WTC11 (cell line): ENCODE measurements at regions not wholly inside any gene's neighbourhood (a gene's known extent, or its start where the extent isn't known, plus 50 kb on each side); places are given as distances from the start of the nearest gene placed in this dataset.

Experiments used
- ATAC-seq: fragments of 200-7000 bp; cut with Tn5 transposase; 2 replicates; pipeline ENCODE4 v1.10.0; 2021; ENCODE audit warnings: mild to moderate bottlenecking, moderate library complexity
- CTCF ChIA-PET: fragments of 300-600 bp; sonication (Branson Sonifier 250); formaldehyde crosslinking; loops from one replicate; lab custom pipeline; 2021; ENCODE audit warnings: antibody characterized with exemption; lab: Charles Lee
- POLR2A ChIA-PET: fragments of 350-600 bp; sonication (Branson Sonifier 250); formaldehyde crosslinking; loops from one replicate; lab custom pipeline; 2021; ENCODE audit warnings: antibody characterized with exemption; lab: Charles Lee
- DNase-seq: peaks from one replicate; pipeline ENCODE4 v3.0.0; 2021; ENCODE audit warnings: low spot score
- H3K27ac Mint-ChIP-seq: 2 replicates; pipeline ENCODE4 v1.8.0; 2021; ENCODE audit warnings: mixed read lengths
- H3K27me3 Mint-ChIP-seq: 2 replicates; pipeline ENCODE4 v1.8.0; 2021; ENCODE audit warnings: low read depth, mild to moderate bottlenecking, moderate library complexity, mixed read lengths
- H3K36me3 Mint-ChIP-seq: 2 replicates; pipeline ENCODE4 v1.8.0; 2021; ENCODE audit warnings: mixed read lengths
- H3K4me1 Mint-ChIP-seq: 2 replicates; pipeline ENCODE4 v1.8.0; 2022; ENCODE audit warnings: mixed read lengths
- H3K4me3 Mint-ChIP-seq: 2 replicates; pipeline ENCODE4 v1.8.0; 2021; ENCODE audit warnings: mild to moderate bottlenecking, moderate library complexity, mixed read lengths
- H3K9me3 Mint-ChIP-seq: 2 replicates; pipeline ENCODE4 v1.8.0; 2021; ENCODE audit warnings: mixed read lengths
- HMGA2 ChIP-seq: fragments of 250-450 bp; sonication (Bioruptor Pico); IDR thresholded peaks from 2 replicates; pipeline ENCODE4 v1.4.0; 2021; ENCODE audit warnings: mild to moderate bottlenecking, moderate library complexity
- NR1H2 ChIP-seq: sonication (generic); formaldehyde crosslinking; IDR thresholded peaks from 2 replicates; pipeline ENCODE4 v1.9.0; 2021; ENCODE audit warnings: mild to moderate bottlenecking, moderate library complexity, missing genetic modification reagents
- NR2C2 ChIP-seq: sonication (generic); formaldehyde crosslinking; IDR thresholded peaks from 2 replicates; pipeline ENCODE4 v1.8.0; 2022; ENCODE audit warnings: mild to moderate bottlenecking, missing genetic modification reagents
- NR3C1 ChIP-seq: sonication (generic); formaldehyde crosslinking; conservative IDR thresholded peaks from 2 replicates; pipeline ENCODE4 v1.8.1; 2023; ENCODE audit warnings: low read depth, mild to moderate bottlenecking, missing genetic modification reagents
- SMAD3 ChIP-seq: sonication (generic); formaldehyde crosslinking; IDR thresholded peaks from 2 replicates; pipeline ENCODE4 v1.8.0; 2022; ENCODE audit warnings: missing genetic modification reagents, mild to moderate bottlenecking, borderline replicate concordance
- ZNF423 ChIP-seq: fragments of 250-450 bp; sonication (Bioruptor Pico); IDR thresholded peaks from 2 replicates; pipeline ENCODE4 v2.1.2; 2022; ENCODE audit warnings: mild to moderate bottlenecking, moderate library complexity
- TF ChIP-seq, protein P1 (sequence below): sonication (generic); formaldehyde crosslinking; IDR thresholded peaks from 2 replicates; pipeline ENCODE4 v1.8.0; 2023; ENCODE audit warnings: missing genetic modification reagents, mild to moderate bottlenecking, borderline replicate concordance
- TF ChIP-seq, protein P2 (sequence below): sonication (generic); formaldehyde crosslinking; IDR thresholded peaks from 2 replicates; pipeline ENCODE4 v1.8.0; 2022; ENCODE audit warnings: mild to moderate bottlenecking, missing genetic modification reagents
- TF ChIP-seq, protein P3 (sequence below): sonication (generic); formaldehyde crosslinking; IDR thresholded peaks from 2 replicates; pipeline ENCODE4 v1.8.1; 2023; ENCODE audit warnings: mild to moderate bottlenecking, missing genetic modification reagents, borderline replicate concordance
- TF ChIP-seq, protein P4 (sequence below): sonication (generic); formaldehyde crosslinking; IDR thresholded peaks from 2 replicates; pipeline ENCODE4 v1.8.1; 2023; ENCODE audit warnings: mild to moderate bottlenecking, missing genetic modification reagents
- TF ChIP-seq, protein P5 (sequence below): sonication (generic); formaldehyde crosslinking; IDR thresholded peaks from 2 replicates; pipeline ENCODE4 v1.8.0; 2022; ENCODE audit warnings: missing genetic modification reagents
- TF ChIP-seq, protein P6 (sequence below): sonication (generic); formaldehyde crosslinking; IDR thresholded peaks from 2 replicates; pipeline ENCODE4 v1.8.0; 2023; ENCODE audit warnings: missing genetic modification reagents

DNA sequence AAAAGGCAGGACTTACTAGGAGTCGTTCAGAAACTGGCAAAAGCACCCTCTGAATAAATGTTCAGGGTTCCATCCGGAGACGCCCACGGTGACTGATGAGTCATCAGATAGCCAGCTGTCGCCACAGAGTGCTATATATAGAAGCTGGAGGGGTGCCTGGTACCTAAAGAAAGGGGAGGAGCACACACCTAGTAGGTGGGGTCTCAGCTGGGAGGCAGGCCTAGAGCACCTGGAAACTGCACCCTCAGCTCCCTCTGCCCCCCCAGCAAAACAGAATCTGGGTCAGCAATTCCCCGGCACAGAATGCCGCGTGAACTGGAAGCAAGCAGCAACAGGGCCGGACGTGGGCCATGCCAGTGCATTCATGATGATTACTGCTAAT lies 242.0 kb downstream of the BCOR start (continued):
- TF ChIP-seq, protein P1, sequence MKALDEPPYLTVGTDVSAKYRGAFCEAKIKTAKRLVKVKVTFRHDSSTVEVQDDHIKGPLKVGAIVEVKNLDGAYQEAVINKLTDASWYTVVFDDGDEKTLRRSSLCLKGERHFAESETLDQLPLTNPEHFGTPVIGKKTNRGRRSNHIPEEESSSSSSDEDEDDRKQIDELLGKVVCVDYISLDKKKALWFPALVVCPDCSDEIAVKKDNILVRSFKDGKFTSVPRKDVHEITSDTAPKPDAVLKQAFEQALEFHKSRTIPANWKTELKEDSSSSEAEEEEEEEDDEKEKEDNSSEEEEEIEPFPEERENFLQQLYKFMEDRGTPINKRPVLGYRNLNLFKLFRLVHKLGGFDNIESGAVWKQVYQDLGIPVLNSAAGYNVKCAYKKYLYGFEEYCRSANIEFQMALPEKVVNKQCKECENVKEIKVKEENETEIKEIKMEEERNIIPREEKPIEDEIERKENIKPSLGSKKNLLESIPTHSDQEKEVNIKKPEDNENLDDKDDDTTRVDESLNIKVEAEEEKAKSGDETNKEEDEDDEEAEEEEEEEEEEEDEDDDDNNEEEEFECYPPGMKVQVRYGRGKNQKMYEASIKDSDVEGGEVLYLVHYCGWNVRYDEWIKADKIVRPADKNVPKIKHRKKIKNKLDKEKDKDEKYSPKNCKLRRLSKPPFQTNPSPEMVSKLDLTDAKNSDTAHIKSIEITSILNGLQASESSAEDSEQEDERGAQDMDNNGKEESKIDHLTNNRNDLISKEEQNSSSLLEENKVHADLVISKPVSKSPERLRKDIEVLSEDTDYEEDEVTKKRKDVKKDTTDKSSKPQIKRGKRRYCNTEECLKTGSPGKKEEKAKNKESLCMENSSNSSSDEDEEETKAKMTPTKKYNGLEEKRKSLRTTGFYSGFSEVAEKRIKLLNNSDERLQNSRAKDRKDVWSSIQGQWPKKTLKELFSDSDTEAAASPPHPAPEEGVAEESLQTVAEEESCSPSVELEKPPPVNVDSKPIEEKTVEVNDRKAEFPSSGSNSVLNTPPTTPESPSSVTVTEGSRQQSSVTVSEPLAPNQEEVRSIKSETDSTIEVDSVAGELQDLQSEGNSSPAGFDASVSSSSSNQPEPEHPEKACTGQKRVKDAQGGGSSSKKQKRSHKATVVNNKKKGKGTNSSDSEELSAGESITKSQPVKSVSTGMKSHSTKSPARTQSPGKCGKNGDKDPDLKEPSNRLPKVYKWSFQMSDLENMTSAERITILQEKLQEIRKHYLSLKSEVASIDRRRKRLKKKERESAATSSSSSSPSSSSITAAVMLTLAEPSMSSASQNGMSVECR (CRISPR knock-in tag) = no peak
- no peak for TF ChIP-seq ZNF423
- no peak for TF ChIP-seq NR1H2
- no peak for TF ChIP-seq NR2C2 (CRISPR knock-in tag)
- TF ChIP-seq, protein P2, sequence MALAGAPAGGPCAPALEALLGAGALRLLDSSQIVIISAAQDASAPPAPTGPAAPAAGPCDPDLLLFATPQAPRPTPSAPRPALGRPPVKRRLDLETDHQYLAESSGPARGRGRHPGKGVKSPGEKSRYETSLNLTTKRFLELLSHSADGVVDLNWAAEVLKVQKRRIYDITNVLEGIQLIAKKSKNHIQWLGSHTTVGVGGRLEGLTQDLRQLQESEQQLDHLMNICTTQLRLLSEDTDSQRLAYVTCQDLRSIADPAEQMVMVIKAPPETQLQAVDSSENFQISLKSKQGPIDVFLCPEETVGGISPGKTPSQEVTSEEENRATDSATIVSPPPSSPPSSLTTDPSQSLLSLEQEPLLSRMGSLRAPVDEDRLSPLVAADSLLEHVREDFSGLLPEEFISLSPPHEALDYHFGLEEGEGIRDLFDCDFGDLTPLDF (CRISPR knock-in tag) = no peak
- TF ChIP-seq, protein P3, sequence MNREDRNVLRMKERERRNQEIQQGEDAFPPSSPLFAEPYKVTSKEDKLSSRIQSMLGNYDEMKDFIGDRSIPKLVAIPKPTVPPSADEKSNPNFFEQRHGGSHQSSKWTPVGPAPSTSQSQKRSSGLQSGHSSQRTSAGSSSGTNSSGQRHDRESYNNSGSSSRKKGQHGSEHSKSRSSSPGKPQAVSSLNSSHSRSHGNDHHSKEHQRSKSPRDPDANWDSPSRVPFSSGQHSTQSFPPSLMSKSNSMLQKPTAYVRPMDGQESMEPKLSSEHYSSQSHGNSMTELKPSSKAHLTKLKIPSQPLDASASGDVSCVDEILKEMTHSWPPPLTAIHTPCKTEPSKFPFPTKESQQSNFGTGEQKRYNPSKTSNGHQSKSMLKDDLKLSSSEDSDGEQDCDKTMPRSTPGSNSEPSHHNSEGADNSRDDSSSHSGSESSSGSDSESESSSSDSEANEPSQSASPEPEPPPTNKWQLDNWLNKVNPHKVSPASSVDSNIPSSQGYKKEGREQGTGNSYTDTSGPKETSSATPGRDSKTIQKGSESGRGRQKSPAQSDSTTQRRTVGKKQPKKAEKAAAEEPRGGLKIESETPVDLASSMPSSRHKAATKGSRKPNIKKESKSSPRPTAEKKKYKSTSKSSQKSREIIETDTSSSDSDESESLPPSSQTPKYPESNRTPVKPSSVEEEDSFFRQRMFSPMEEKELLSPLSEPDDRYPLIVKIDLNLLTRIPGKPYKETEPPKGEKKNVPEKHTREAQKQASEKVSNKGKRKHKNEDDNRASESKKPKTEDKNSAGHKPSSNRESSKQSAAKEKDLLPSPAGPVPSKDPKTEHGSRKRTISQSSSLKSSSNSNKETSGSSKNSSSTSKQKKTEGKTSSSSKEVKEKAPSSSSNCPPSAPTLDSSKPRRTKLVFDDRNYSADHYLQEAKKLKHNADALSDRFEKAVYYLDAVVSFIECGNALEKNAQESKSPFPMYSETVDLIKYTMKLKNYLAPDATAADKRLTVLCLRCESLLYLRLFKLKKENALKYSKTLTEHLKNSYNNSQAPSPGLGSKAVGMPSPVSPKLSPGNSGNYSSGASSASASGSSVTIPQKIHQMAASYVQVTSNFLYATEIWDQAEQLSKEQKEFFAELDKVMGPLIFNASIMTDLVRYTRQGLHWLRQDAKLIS = no peak
- TF ChIP-seq, protein P4, sequence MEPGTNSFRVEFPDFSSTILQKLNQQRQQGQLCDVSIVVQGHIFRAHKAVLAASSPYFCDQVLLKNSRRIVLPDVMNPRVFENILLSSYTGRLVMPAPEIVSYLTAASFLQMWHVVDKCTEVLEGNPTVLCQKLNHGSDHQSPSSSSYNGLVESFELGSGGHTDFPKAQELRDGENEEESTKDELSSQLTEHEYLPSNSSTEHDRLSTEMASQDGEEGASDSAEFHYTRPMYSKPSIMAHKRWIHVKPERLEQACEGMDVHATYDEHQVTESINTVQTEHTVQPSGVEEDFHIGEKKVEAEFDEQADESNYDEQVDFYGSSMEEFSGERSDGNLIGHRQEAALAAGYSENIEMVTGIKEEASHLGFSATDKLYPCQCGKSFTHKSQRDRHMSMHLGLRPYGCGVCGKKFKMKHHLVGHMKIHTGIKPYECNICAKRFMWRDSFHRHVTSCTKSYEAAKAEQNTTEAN (CRISPR knock-in tag) = no peak
- no peak for TF ChIP-seq HMGA2 (CRISPR knock-in tag)
- TF ChIP-seq NR3C1 (CRISPR knock-in tag) = no peak
- TF ChIP-seq SMAD3 (CRISPR knock-in tag) = no peak
- TF ChIP-seq, protein P5, sequence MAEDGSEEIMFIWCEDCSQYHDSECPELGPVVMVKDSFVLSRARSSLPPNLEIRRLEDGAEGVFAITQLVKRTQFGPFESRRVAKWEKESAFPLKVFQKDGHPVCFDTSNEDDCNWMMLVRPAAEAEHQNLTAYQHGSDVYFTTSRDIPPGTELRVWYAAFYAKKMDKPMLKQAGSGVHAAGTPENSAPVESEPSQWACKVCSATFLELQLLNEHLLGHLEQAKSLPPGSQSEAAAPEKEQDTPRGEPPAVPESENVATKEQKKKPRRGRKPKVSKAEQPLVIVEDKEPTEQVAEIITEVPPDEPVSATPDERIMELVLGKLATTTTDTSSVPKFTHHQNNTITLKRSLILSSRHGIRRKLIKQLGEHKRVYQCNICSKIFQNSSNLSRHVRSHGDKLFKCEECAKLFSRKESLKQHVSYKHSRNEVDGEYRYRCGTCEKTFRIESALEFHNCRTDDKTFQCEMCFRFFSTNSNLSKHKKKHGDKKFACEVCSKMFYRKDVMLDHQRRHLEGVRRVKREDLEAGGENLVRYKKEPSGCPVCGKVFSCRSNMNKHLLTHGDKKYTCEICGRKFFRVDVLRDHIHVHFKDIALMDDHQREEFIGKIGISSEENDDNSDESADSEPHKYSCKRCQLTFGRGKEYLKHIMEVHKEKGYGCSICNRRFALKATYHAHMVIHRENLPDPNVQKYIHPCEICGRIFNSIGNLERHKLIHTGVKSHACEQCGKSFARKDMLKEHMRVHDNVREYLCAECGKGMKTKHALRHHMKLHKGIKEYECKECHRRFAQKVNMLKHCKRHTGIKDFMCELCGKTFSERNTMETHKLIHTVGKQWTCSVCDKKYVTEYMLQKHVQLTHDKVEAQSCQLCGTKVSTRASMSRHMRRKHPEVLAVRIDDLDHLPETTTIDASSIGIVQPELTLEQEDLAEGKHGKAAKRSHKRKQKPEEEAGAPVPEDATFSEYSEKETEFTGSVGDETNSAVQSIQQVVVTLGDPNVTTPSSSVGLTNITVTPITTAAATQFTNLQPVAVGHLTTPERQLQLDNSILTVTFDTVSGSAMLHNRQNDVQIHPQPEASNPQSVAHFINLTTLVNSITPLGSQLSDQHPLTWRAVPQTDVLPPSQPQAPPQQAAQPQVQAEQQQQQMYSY (CRISPR knock-in tag) = no peak

DNA sequence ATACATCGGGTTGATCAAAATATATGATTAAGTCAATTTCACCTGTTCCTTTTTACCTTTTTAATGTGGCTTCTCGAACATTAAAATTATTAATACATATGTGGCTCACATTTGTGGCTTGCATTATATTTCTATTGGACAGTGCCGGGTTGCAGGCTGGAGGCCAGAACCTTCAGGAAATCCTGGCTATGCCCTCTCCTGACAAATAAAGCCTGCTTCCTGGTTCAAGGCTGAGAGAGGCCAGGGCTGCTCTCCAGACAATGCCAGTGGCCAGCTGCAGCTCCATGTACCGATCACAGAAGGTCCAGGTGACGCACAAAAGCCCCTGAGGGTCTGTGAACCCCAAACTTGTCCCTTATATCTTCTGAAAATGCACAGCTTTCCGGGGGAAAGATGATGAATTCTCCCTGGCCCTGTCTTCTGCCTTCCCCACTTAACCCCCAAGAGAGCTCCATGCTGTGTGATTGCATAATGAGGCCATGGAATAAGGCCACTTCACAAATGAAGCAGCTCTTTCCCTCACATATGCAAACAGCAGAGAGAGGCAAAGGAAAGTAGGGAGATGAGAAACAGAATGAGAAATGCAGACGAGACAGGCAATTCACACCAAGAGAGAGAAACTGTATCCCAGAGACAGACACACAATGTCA lies 241.2 kb downstream of the BCOR start:
- H3K27me3 Mint-ChIP-seq = peaks cover 3% of the 10 kb centered on the region; the same call in 1 of the 2 replicates
- peak overlapping the region; percentile 37 for H3K27ac Mint-ChIP-seq
- ATAC-seq (no peak), DNase-seq (no peak)
- ChIA-PET POLR2A (no interaction called here), CTCF (no interaction called here)
- no peaks in the 10 kb centered on the region for H3K9me3 Mint-ChIP-seq
- H3K4me3 Mint-ChIP-seq = no peak overlapping the region
- H3K4me1 Mint-ChIP-seq = peaks cover 68% of the 10 kb centered on the region
- no peaks in the 10 kb centered on the region for H3K36me3 Mint-ChIP-seq
- peak; percentile 20; the same call in 1 of the 2 replicates for TF ChIP-seq ZNF423
- TF ChIP-seq, protein P6, sequence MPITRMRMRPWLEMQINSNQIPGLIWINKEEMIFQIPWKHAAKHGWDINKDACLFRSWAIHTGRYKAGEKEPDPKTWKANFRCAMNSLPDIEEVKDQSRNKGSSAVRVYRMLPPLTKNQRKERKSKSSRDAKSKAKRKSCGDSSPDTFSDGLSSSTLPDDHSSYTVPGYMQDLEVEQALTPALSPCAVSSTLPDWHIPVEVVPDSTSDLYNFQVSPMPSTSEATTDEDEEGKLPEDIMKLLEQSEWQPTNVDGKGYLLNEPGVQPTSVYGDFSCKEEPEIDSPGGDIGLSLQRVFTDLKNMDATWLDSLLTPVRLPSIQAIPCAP (CRISPR knock-in tag) = no peak
